GM18511 (cell line): ENCODE measurements at regions not wholly inside any gene's neighbourhood (a gene's known extent, or its start where the extent isn't known, plus 50 kb on each side); places are given as distances from the start of the nearest gene placed in this dataset.

Experiments
- ATAC-seq: cut with Tn5 transposase; IDR thresholded peaks from one replicate; pipeline ENCODE4 v1.9.1; 2021; ENCODE audit warnings: mild to moderate bottlenecking, moderate library complexity; ENCODE audit not compliant: unreplicated experiment

- ATAC-seq, result no peak
Measured at GRCh38 chr12:92003701-92004100, 141.9 kb downstream of the BTG1 start.

- ATAC-seq, result no peak
Measured at GRCh38 chr12:92002673-92003382, 142.8 kb downstream of the BTG1 start.

GRCh38 chr12:92002195-92002649, 143.4 kb downstream of the BTG1 start:
- ATAC-seq, result no peak

- ATAC-seq, result no peak
Measured at GRCh38 chr12:92000597-92000996, 145.0 kb downstream of the BTG1 start.

- no peak for ATAC-seq
Measured at GRCh38 chr12:91999823-92000222, 145.8 kb downstream of the BTG1 start.

GRCh38 chr12:91998316-91998715, 147.3 kb downstream of the BTG1 start:
- ATAC-seq, result no peak

GRCh38 chr12:91994208-91994797, 151.3 kb downstream of the BTG1 start:
- ATAC-seq, result no peak

GRCh38 chr12:91993287-91994017, 152.2 kb downstream of the BTG1 start:
- no peak for ATAC-seq

- ATAC-seq, result no peak
Measured at GRCh38 chr12:91991399-91992187, 154.1 kb downstream of the BTG1 start.

GRCh38 chr12:91990525-91990924, 155.1 kb downstream of the BTG1 start:
- ATAC-seq, result no peak

- no peak for ATAC-seq
Measured at GRCh38 chr12:91989143-91989542, 156.5 kb downstream of the BTG1 start.

- ATAC-seq, result no peak
Measured at GRCh38 chr12:91988086-91988923, 157.3 kb downstream of the BTG1 start.

GRCh38 chr12:91986084-91986483, 159.6 kb downstream of the BTG1 start:
- ATAC-seq, result no peak

- ATAC-seq, result no peak
Measured at GRCh38 chr12:91985002-91985787, 160.5 kb downstream of the BTG1 start.

- ATAC-seq, result no peak
Measured at GRCh38 chr12:91984556-91984955, 161.1 kb downstream of the BTG1 start.

GRCh38 chr12:91983935-91984334, 161.7 kb downstream of the BTG1 start:
- ATAC-seq, result no peak

- ATAC-seq, result no peak
Measured at GRCh38 chr12:91982946-91983345, 162.7 kb downstream of the BTG1 start.

- no peak for ATAC-seq
Measured at GRCh38 chr12:91980389-91980821, 165.2 kb downstream of the BTG1 start.

- no peak for ATAC-seq
Measured at GRCh38 chr12:91978143-91978542, 167.5 kb downstream of the BTG1 start.
